ENCODE measurements at regions not wholly inside any gene's neighbourhood (a gene's known extent, or its start where the extent isn't known, plus 50 kb on each side); places are given as distances from the start of the nearest gene placed in this dataset.

- Histone ChIP-seq H3K4me2 (ENCODE audit: extremely low read depth, insufficient read depth, low read length) (peak overlapping the region; percentile 42), H2AFZ (ENCODE audit: low read length) (no peak overlapping the region), H4K20me1 (ENCODE audit: control insufficient read depth, extremely low read depth, insufficient read depth, low read length) (no peaks in the 10 kb centered on the region), H3K4me1 (ENCODE audit: control insufficient read depth, extremely low read depth, insufficient read depth, low read length) (peaks cover 14% of the 10 kb centered on the region), H3K9me3 (ENCODE audit: control insufficient read depth, insufficient read depth, low read depth, low read length) (no peaks in the 10 kb centered on the region), H3K4me3 (replicated peaks in 1 of 4; ENCODE audit: control extremely low read depth in 1 of 4, insufficient read depth in 1 of 4, low read depth in 3 of 4, low read length in 4 of 4) (no peak overlapping the region), H3K27me3 (ENCODE audit: control insufficient read depth, insufficient read depth, low read length) (peaks cover 18% of the 10 kb centered on the region), H3K9ac (ENCODE audit: insufficient read depth, low read length) (no peak overlapping the region), H3K36me3 (ENCODE audit: control insufficient read depth, insufficient read depth, low read length) (no peaks in the 10 kb centered on the region), H3K27ac (ENCODE audit: insufficient read depth, low read length) (no peak overlapping the region), H3K79me2 (ENCODE audit: control insufficient read depth, insufficient read depth, low read length) (no peaks in the 10 kb centered on the region)
- peak in 1 of 2 donors; percentile 48 for DNase-seq (ENCODE audit: low read depth in 2 of 2)
- no peak for TF ChIP-seq EZH2 (IDR thresholded peaks at IDR 0.05; ENCODE audit: low read length, missing control alignments)
- TF ChIP-seq, protein P1, sequence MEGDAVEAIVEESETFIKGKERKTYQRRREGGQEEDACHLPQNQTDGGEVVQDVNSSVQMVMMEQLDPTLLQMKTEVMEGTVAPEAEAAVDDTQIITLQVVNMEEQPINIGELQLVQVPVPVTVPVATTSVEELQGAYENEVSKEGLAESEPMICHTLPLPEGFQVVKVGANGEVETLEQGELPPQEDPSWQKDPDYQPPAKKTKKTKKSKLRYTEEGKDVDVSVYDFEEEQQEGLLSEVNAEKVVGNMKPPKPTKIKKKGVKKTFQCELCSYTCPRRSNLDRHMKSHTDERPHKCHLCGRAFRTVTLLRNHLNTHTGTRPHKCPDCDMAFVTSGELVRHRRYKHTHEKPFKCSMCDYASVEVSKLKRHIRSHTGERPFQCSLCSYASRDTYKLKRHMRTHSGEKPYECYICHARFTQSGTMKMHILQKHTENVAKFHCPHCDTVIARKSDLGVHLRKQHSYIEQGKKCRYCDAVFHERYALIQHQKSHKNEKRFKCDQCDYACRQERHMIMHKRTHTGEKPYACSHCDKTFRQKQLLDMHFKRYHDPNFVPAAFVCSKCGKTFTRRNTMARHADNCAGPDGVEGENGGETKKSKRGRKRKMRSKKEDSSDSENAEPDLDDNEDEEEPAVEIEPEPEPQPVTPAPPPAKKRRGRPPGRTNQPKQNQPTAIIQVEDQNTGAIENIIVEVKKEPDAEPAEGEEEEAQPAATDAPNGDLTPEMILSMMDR (conservative IDR thresholded peaks at IDR 0.05 in 1 of 2, IDR thresholded peaks at IDR 0.05 in 1 of 2; ENCODE audit: low read depth in 1 of 2, low read length in 2 of 2): no peak
Observed at GRCh38 chr1:38139738-38140487, 93.3 kb upstream of the POU3F1 start.

GRCh38 chr1:38138498-38139233 lies 92.1 kb upstream of the POU3F1 start:
- no peak overlapping the region for H3K9ac ChIP-seq (ENCODE audit: insufficient read depth, low read length)
- H2AFZ ChIP-seq (ENCODE audit: low read length): no peak overlapping the region
- H3K4me2 ChIP-seq (ENCODE audit: extremely low read depth, insufficient read depth, low read length): peak overlapping the region; percentile 62
- no peaks in the 10 kb centered on the region for H3K36me3 ChIP-seq (ENCODE audit: control insufficient read depth, insufficient read depth, low read length)
- H4K20me1 ChIP-seq (ENCODE audit: control insufficient read depth, extremely low read depth, insufficient read depth, low read length): no peaks in the 10 kb centered on the region
- DNase-seq (ENCODE audit: low read depth in 2 of 2): peak; percentile 92 to 98
- H3K4me1 ChIP-seq (ENCODE audit: control insufficient read depth, extremely low read depth, insufficient read depth, low read length): peaks cover 14% of the 10 kb centered on the region
- H3K79me2 ChIP-seq (ENCODE audit: control insufficient read depth, insufficient read depth, low read length): no peaks in the 10 kb centered on the region
- H3K4me3 ChIP-seq (replicated peaks in 1 of 4; ENCODE audit: control extremely low read depth in 1 of 4, insufficient read depth in 1 of 4, low read depth in 3 of 4, low read length in 4 of 4): no peak overlapping the region
- TF ChIP-seq, protein P1 (conservative IDR thresholded peaks at IDR 0.05 in 1 of 2, IDR thresholded peaks at IDR 0.05 in 1 of 2; ENCODE audit: low read depth in 1 of 2, low read length in 2 of 2): peak; percentile 13 to 30
- TF ChIP-seq EZH2 (IDR thresholded peaks at IDR 0.05; ENCODE audit: low read length, missing control alignments): no peak
- H3K9me3 ChIP-seq (ENCODE audit: control insufficient read depth, insufficient read depth, low read depth, low read length): no peaks in the 10 kb centered on the region
- H3K27ac ChIP-seq (ENCODE audit: insufficient read depth, low read length): no peak overlapping the region
- peaks cover 27% of the 10 kb centered on the region for H3K27me3 ChIP-seq (ENCODE audit: control insufficient read depth, insufficient read depth, low read length)

GRCh38 chr1:38137164-38137563 lies 90.6 kb upstream of the POU3F1 start:
- H3K4me2 ChIP-seq (ENCODE audit: extremely low read depth, insufficient read depth, low read length): no peak overlapping the region
- peaks cover 14% of the 10 kb centered on the region for H3K4me1 ChIP-seq (ENCODE audit: control insufficient read depth, extremely low read depth, insufficient read depth, low read length)
- DNase-seq (ENCODE audit: low read depth in 2 of 2): no peak
- H3K9me3 ChIP-seq (ENCODE audit: control insufficient read depth, insufficient read depth, low read depth, low read length): no peaks in the 10 kb centered on the region
- no peak overlapping the region for H3K9ac ChIP-seq (ENCODE audit: insufficient read depth, low read length)
- no peaks in the 10 kb centered on the region for H4K20me1 ChIP-seq (ENCODE audit: control insufficient read depth, extremely low read depth, insufficient read depth, low read length)
- no peaks in the 10 kb centered on the region for H3K36me3 ChIP-seq (ENCODE audit: control insufficient read depth, insufficient read depth, low read length)
- H2AFZ ChIP-seq (ENCODE audit: low read length): no peak overlapping the region
- H3K27me3 ChIP-seq (ENCODE audit: control insufficient read depth, insufficient read depth, low read length): peaks cover 31% of the 10 kb centered on the region
- TF ChIP-seq, protein P1 (conservative IDR thresholded peaks at IDR 0.05 in 1 of 2, IDR thresholded peaks at IDR 0.05 in 1 of 2; ENCODE audit: low read depth in 1 of 2, low read length in 2 of 2): no peak
- TF ChIP-seq EZH2 (IDR thresholded peaks at IDR 0.05; ENCODE audit: low read length, missing control alignments): no peak
- no peak overlapping the region for H3K27ac ChIP-seq (ENCODE audit: insufficient read depth, low read length)
- H3K4me3 ChIP-seq (replicated peaks in 1 of 4; ENCODE audit: control extremely low read depth in 1 of 4, insufficient read depth in 1 of 4, low read depth in 3 of 4, low read length in 4 of 4): no peak overlapping the region
- H3K79me2 ChIP-seq (ENCODE audit: control insufficient read depth, insufficient read depth, low read length): no peaks in the 10 kb centered on the region

Data from fibroblast of lung (primary cell).